K562 (cell line): ENCODE measurements at regions not wholly inside any gene's neighbourhood (a gene's known extent, or its start where the extent isn't known, plus 50 kb on each side); places are given as distances from the start of the nearest gene placed in this dataset.

Source experiments
- ATAC-seq: fragments of 200-7000 bp; cut with Tn5 transposase; 3 replicates; pipeline ENCODE4 v1.9.1; 2020; ENCODE audit warnings: moderate library complexity
- BruUV-seq: library from RNA; stranded (reverse); fragments of 400-500 nt; replicated peaks from 2 replicates; lab custom pipeline; 2021; lab: Mats Ljungman, UMichigan
- CTCF ChIA-PET: fragments of 300-600 bp; formaldehyde crosslinking; extraction: SDS; loops from one replicate; lab custom pipeline; 2021; ENCODE audit warnings: low intra/inter-chr PET ratio; lab: Yijun Ruan, JAX
- POLR2A ChIA-PET: fragments of 300-600, 350-650 bp; sonication (Branson Sonifier 250); formaldehyde crosslinking; extraction: SDS; loops from one replicate; lab custom pipeline; 2021; ENCODE audit warnings: antibody characterized with exemption, inconsistent platforms; lab: Yijun Ruan, JAX
- DNase-seq, 4 experiments: peaks; one replicate each; pipeline versions ENCODE4 v3.0.0 to v3.0.0-alpha.2; 2011 to 2018; ENCODE audit warnings: low spot score in 3 of 4, mixed read lengths in 3 of 4; ENCODE audit errors: extremely low read depth in 1 of 4
- FAIRE-seq: peaks from 2 replicates; lab custom pipeline; 2011; peaks lifted over from hg19 to GRCh38; lab: Jason Lieb, UNC
- H2AFZ ChIP-seq: 2 replicates; pipeline ENCODE4 v1.6.0; 2011; ENCODE audit warnings: low read depth, low read length, control low read depth, inconsistent platforms
- H3K27ac ChIP-seq: fragments of 200-600 bp; 3 replicates; pipeline ENCODE4 v1.8.0; 2011; ENCODE audit warnings: low read depth, mild to moderate bottlenecking, control low read depth, inconsistent platforms, low read length, moderate library complexity, mixed read lengths; ENCODE audit errors: extremely low read depth
- H3K27me3 ChIP-seq, 2 experiments: fragments of 300-600 bp in 1 of 2; 2 replicates in 1 of 2; 3 replicates in 1 of 2; pipeline versions ENCODE4 v1.6.0 to v1.8.0; 2011; ENCODE audit warnings: inconsistent platforms in 2 of 2, low read length in 2 of 2, mild to moderate bottlenecking in 1 of 2, mixed read lengths in 1 of 2, moderate library complexity in 1 of 2; ENCODE audit not compliant: control insufficient read depth in 2 of 2, insufficient read depth in 2 of 2
- H3K36me3 ChIP-seq: fragments of 300-600 bp; 3 replicates; pipeline ENCODE4 v1.8.0; 2011; ENCODE audit warnings: mild to moderate bottlenecking, low read length, inconsistent platforms; ENCODE audit not compliant: control insufficient read depth, insufficient read depth
- H3K4me1 ChIP-seq, 2 experiments: fragments of 200-600 bp in 1 of 2; replicated peaks in 1 of 2; 2 replicates in 1 of 2; 3 replicates in 1 of 2; pipeline versions ENCODE4 v1.5.1 to v1.8.0; 2011; ENCODE audit warnings: inconsistent platforms in 2 of 2, low read length in 2 of 2, mild to moderate bottlenecking in 1 of 2, mixed read lengths in 1 of 2, moderate library complexity in 1 of 2; ENCODE audit not compliant: control insufficient read depth in 2 of 2, insufficient read depth in 2 of 2
- H3K4me2 ChIP-seq: 2 replicates; pipeline ENCODE4 v1.6.1; 2011; ENCODE audit warnings: low read length, control low read depth, inconsistent platforms, mixed read lengths; ENCODE audit not compliant: insufficient read depth
- H3K4me3 ChIP-seq: fragments of 200-600 bp; sonication (generic), shearing (Covaris generic); 2 replicates; pipeline ENCODE4 v1.5.1; 2016; ENCODE audit warnings: control low read depth, inconsistent platforms
- H3K79me2 ChIP-seq: fragments of 200-600 bp; 3 replicates; pipeline ENCODE4 v1.8.0; 2011; ENCODE audit warnings: low read length, inconsistent platforms; ENCODE audit not compliant: control insufficient read depth, insufficient read depth
- H3K9ac ChIP-seq, 2 experiments: 2 replicates each; pipeline versions ENCODE4 v1.6.0 to v1.6.1; 2011; ENCODE audit warnings: low read depth in 2 of 2, low read length in 2 of 2, control low read depth in 1 of 2, inconsistent platforms in 1 of 2, mild to moderate bottlenecking in 1 of 2, mixed read lengths in 1 of 2; ENCODE audit not compliant: insufficient read depth in 1 of 2
- H3K9me1 ChIP-seq: one replicate; pipeline ENCODE4 v1.6.0; 2011; ENCODE audit warnings: inconsistent platforms, mild to moderate bottlenecking, low read length, moderate library complexity; ENCODE audit not compliant: control insufficient read depth, insufficient read depth
- H3K9me3 ChIP-seq: replicated peaks from 2 replicates; pipeline ENCODE4 v1.5.1; 2011; ENCODE audit warnings: low read depth, low read length, inconsistent platforms; ENCODE audit not compliant: control insufficient read depth, insufficient read depth
- H4K20me1 ChIP-seq: replicated peaks from 2 replicates; pipeline ENCODE4 v1.6.1; 2011; ENCODE audit warnings: low read length, inconsistent platforms, mixed read lengths; ENCODE audit not compliant: control insufficient read depth, insufficient read depth
- CREBBP ChIP-seq: IDR thresholded peaks from one replicate; pipeline ENCODE4 v1.6.1; 2012; ENCODE audit warnings: low read depth, mild to moderate bottlenecking, control low read depth, inconsistent platforms, low read length
- DPF2 ChIP-seq: fragments of 450-650 bp; IDR thresholded peaks from 2 replicates; pipeline ENCODE4 v1.6.1; 2016
- HDAC1 ChIP-seq, 2 experiments: fragments of 450-650 bp; IDR thresholded peaks; 2 replicates each; pipeline ENCODE4 v1.6.1; 2016 to 2017; ENCODE audit warnings: inconsistent platforms in 1 of 2, mild to moderate bottlenecking in 1 of 2, moderate library complexity in 1 of 2
- NR2C1 ChIP-seq, 2 experiments: fragments of 450-650 bp; IDR thresholded peaks; 2 replicates each; pipeline ENCODE4 v1.6.1; 2017; ENCODE audit warnings: mild to moderate bottlenecking in 2 of 2, antibody characterized with exemption in 1 of 2, inconsistent platforms in 1 of 2, missing compliant biosample characterization in 1 of 2, missing genetic modification characterization in 1 of 2
- NUFIP1 ChIP-seq: fragments of 450-650 bp; IDR thresholded peaks from 2 replicates; pipeline ENCODE4 v1.6.1; 2018; ENCODE audit not compliant: partially characterized antibody
- POLR2AphosphoS5 ChIP-seq: IDR thresholded peaks from 2 replicates; pipeline ENCODE4 v1.6.1; 2011; ENCODE audit warnings: mild to moderate bottlenecking, low read depth, low read length, moderate library complexity; ENCODE audit not compliant: control insufficient read depth, insufficient read depth
- RAD21 ChIP-seq, 2 experiments: fragments of 250-450 bp in 1 of 2; fragments of 450-650 bp in 1 of 2; sonication (Bioruptor Pico) in 1 of 2; formaldehyde crosslinking in 1 of 2; IDR thresholded peaks in 1 of 2; conservative IDR thresholded peaks in 1 of 2; 2 replicates each; pipeline versions ENCODE4 v1.4.0 to v1.8.0; 2020 to 2022; ENCODE audit warnings: mild to moderate bottlenecking in 2 of 2, moderate library complexity in 1 of 2
- SMARCE1 ChIP-seq: fragments of 450-650 bp; IDR thresholded peaks from 2 replicates; pipeline ENCODE4 v1.7.1; 2016; ENCODE audit warnings: mild to moderate bottlenecking
- TARDBP ChIP-seq: fragments of 450-650 bp; IDR thresholded peaks from 2 replicates; pipeline ENCODE4 v1.6.1; 2016
- WHSC1 ChIP-seq: IDR thresholded peaks from one replicate; pipeline ENCODE4 v1.6.1; 2012; ENCODE audit warnings: low read length, control low read depth, inconsistent platforms
- XRCC4 ChIP-seq: IDR thresholded peaks from one replicate; pipeline ENCODE4 v1.6.1; 2011; ENCODE audit not compliant: insufficient read depth, insufficient read length; ENCODE audit errors: extremely low read depth
- WGBS: fragments of 100-300 bp; shearing (Covaris generic); methylation state at CpG from one replicate; pipeline ENCODE4 v1.1.6; 2016; ENCODE audit warnings: low coverage, mixed read lengths; ENCODE audit not compliant: insufficient coverage; ENCODE audit errors: missing lambda C conversion rate; 5-methylcytosine and 5-hydroxymethylcytosine counted together
- in situ Hi-C: fragments of 300-500 bp; cut with MboI; formaldehyde crosslinking; loops from 4 replicates; pipeline ENCODE4 v1.15.0; 2018; ENCODE audit warnings: inconsistent platforms, mixed read lengths
- intact Hi-C: fragments of 100-400 bp; cut with micrococcal nuclease; formaldehyde crosslinking; loops from 2 replicates; pipeline ENCODE4 v1.14.2; 2022
- TF ChIP-seq, protein P1 (sequence below): fragments of 250-450 bp; sonication (Bioruptor Pico); IDR thresholded peaks from 2 replicates; pipeline ENCODE4 v1.5.0; 2020; ENCODE audit warnings: mild to moderate bottlenecking
- TF ChIP-seq, protein P2 (sequence below): fragments of 450-650 bp; IDR thresholded peaks from 2 replicates; pipeline ENCODE4 v1.7.1; 2018; ENCODE audit warnings: mild to moderate bottlenecking, low read depth; ENCODE audit not compliant: partially characterized antibody
- TF ChIP-seq, protein P3 (sequence below): sonication (generic); formaldehyde crosslinking; IDR thresholded peaks from 2 replicates; pipeline ENCODE4 v1.8.0; 2022; ENCODE audit warnings: mild to moderate bottlenecking, missing genetic modification reagents

DNA sequence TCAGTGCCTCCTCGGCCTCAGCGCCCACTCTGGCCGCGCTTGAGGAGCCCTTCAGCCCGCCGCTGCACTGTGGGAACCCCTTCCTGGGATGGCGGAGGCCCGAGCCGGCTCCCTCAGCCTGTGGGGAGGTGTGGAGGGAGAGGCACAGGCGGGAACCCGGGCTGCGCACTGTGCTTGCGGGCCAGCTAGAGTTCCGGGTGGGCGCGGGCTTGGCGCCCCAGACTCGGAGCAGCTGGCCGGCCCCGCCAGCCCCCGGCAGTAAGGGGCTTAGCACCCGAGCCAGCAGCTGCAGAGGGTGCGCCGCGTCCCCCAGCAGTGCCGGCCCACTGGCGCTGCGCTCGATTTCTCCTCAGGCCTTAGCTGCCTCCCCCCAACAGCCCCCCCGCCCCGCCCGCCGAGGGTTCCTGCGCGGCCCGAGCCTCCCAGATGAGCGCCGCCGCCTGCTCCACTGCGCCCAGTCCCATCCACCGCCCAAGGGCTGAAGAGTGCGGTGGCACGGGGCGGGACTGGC, 1137.0 kb downstream of the PCDH18 start:
- Histone ChIP-seq H3K27ac (no peak overlapping the region), H3K4me1 (no peaks in the 10 kb centered on the region), H3K9me3 (no peaks in the 10 kb centered on the region; the same call in 1 of the 2 replicates), H3K27me3 (no peaks in the 10 kb centered on the region), H3K9ac (no peak overlapping the region), H3K36me3 (no peaks in the 10 kb centered on the region), H2AFZ (no peak overlapping the region), H3K4me3 (no peak overlapping the region), H3K79me2 (no peaks in the 10 kb centered on the region), H3K9me1 (no peaks in the 10 kb centered on the region), H3K4me2 (no peak overlapping the region), H4K20me1 (no peaks in the 10 kb centered on the region)
- BruUV-seq, result no TSS peak
- no peak for FAIRE-seq
- ChIA-PET CTCF (no interaction called here), POLR2A (no interaction called here)
- intact Hi-C loops (no loop called here), in situ Hi-C loops (no loop called here)
- DNase-seq, result no peak
- no peak for ATAC-seq
- WGBS, result 0% methylated on average over 16 of the region's 44 CpGs
- TF ChIP-seq NR2C1 (IDR thresholded peaks at IDR 0.05) (no peak), NR2C1 (tag; IDR thresholded peaks at IDR 0.05) (no peak), NUFIP1 (no peak), XRCC4 (no peak), TARDBP (no peak), POLR2AphosphoS5 (no peak), DPF2 (no peak), HDAC1 (IDR thresholded peaks at IDR 0.05) (no peak), RAD21 (CRISPR knock-in tag; conservative IDR thresholded peaks at IDR 0.05 in 1 of 2, IDR thresholded peaks at IDR 0.05 in 1 of 2) (no peak), SMARCE1 (no peak), WHSC1 (no peak), CREBBP (no peak)
- TF ChIP-seq, protein P1, sequence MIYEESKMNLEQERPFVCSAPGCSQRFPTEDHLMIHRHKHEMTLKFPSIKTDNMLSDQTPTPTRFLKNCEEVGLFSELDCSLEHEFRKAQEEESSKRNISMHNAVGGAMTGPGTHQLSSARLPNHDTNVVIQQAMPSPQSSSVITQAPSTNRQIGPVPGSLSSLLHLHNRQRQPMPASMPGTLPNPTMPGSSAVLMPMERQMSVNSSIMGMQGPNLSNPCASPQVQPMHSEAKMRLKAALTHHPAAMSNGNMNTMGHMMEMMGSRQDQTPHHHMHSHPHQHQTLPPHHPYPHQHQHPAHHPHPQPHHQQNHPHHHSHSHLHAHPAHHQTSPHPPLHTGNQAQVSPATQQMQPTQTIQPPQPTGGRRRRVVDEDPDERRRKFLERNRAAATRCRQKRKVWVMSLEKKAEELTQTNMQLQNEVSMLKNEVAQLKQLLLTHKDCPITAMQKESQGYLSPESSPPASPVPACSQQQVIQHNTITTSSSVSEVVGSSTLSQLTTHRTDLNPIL (CRISPR knock-in tag), result no peak
- TF ChIP-seq, protein P2, sequence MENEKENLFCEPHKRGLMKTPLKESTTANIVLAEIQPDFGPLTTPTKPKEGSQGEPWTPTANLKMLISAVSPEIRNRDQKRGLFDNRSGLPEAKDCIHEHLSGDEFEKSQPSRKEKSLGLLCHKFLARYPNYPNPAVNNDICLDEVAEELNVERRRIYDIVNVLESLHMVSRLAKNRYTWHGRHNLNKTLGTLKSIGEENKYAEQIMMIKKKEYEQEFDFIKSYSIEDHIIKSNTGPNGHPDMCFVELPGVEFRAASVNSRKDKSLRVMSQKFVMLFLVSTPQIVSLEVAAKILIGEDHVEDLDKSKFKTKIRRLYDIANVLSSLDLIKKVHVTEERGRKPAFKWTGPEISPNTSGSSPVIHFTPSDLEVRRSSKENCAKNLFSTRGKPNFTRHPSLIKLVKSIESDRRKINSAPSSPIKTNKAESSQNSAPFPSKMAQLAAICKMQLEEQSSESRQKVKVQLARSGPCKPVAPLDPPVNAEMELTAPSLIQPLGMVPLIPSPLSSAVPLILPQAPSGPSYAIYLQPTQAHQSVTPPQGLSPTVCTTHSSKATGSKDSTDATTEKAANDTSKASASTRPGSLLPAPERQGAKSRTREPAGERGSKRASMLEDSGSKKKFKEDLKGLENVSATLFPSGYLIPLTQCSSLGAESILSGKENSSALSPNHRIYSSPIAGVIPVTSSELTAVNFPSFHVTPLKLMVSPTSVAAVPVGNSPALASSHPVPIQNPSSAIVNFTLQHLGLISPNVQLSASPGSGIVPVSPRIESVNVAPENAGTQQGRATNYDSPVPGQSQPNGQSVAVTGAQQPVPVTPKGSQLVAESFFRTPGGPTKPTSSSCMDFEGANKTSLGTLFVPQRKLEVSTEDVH, result no peak
- TF ChIP-seq, protein P3, sequence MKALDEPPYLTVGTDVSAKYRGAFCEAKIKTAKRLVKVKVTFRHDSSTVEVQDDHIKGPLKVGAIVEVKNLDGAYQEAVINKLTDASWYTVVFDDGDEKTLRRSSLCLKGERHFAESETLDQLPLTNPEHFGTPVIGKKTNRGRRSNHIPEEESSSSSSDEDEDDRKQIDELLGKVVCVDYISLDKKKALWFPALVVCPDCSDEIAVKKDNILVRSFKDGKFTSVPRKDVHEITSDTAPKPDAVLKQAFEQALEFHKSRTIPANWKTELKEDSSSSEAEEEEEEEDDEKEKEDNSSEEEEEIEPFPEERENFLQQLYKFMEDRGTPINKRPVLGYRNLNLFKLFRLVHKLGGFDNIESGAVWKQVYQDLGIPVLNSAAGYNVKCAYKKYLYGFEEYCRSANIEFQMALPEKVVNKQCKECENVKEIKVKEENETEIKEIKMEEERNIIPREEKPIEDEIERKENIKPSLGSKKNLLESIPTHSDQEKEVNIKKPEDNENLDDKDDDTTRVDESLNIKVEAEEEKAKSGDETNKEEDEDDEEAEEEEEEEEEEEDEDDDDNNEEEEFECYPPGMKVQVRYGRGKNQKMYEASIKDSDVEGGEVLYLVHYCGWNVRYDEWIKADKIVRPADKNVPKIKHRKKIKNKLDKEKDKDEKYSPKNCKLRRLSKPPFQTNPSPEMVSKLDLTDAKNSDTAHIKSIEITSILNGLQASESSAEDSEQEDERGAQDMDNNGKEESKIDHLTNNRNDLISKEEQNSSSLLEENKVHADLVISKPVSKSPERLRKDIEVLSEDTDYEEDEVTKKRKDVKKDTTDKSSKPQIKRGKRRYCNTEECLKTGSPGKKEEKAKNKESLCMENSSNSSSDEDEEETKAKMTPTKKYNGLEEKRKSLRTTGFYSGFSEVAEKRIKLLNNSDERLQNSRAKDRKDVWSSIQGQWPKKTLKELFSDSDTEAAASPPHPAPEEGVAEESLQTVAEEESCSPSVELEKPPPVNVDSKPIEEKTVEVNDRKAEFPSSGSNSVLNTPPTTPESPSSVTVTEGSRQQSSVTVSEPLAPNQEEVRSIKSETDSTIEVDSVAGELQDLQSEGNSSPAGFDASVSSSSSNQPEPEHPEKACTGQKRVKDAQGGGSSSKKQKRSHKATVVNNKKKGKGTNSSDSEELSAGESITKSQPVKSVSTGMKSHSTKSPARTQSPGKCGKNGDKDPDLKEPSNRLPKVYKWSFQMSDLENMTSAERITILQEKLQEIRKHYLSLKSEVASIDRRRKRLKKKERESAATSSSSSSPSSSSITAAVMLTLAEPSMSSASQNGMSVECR, result no peak
